ENCODE measurements at regions not wholly inside any gene's neighbourhood (a gene's known extent, or its start where the extent isn't known, plus 50 kb on each side); places are given as distances from the start of the nearest gene placed in this dataset.

DNA sequence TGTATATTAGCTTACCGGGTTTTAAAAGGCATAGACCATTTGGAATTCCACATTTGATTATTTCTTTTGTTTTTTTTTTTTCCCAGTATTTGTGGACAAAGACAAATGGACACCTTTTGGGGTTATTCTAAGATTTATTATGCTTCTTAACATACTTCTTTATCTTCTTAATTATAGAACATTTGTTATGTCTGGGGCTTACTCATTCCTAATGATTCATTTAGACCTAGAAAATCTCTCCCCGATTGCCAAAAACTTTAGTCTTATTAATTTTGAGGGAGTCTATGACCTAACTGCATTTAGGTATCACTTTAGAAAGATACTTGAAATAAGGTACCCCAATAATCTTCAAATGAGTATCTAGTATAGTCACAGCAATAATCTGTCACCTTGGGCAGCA, 170.7 kb upstream of the PREP start:
- no peak overlapping the region for H3K4me2 ChIP-seq
- WGBS (ENCODE audit: low lambda C conversion rate), result 17% methylated on average over 2 of the region's 2 CpGs
- no peak for DNase-seq

GRCh38 chr6:105573138-105573537, 170.3 kb upstream of the PREP start:
- Histone ChIP-seq H2AFZ (ENCODE audit: low read depth) (no peak overlapping the region), H3K9ac (no peak overlapping the region), H3K9me3 (no peaks in the 10 kb centered on the region), H3K4me2 (no peak overlapping the region), H3K36me3 (replicated peaks in 1 of 2; ENCODE audit: control insufficient read depth in 1 of 2, insufficient read depth in 2 of 2, low read length in 1 of 2) (no peaks in the 10 kb centered on the region), H3F3A (replicated peaks; ENCODE audit: insufficient read depth) (no peaks in the 10 kb centered on the region), H3K4me1 (ENCODE audit: control insufficient read depth in 1 of 2, insufficient read depth in 2 of 2, low read depth in 1 of 2, low read length in 1 of 2) (no peaks in the 10 kb centered on the region), H3K4me3 (ENCODE audit: low read depth in 2 of 2, low read length in 1 of 2) (no peak overlapping the region), H3K79me2 (ENCODE audit: insufficient read depth) (no peaks in the 10 kb centered on the region), H4K20me1 (ENCODE audit: insufficient read depth) (no peaks in the 10 kb centered on the region), H3K27ac (ENCODE audit: low read depth in 2 of 2, low read length in 1 of 2) (peak overlapping the region in 1 of 2 experiments; percentile 38; a peak in 1 of 4 replicates), H3K9me2 (no peaks in the 10 kb centered on the region), H3K27me3 (ENCODE audit: insufficient read depth) (no peaks in the 10 kb centered on the region)
- 45% methylated on average over 2 of the region's 2 CpGs for whole genome bisulfite sequencing (ENCODE audit: low lambda C conversion rate)
- ChIA-PET POLR2A (no interaction called here), CTCF (no interaction called here)
- TF ChIP-seq MEF2A (IDR thresholded peaks at IDR 0.05; ENCODE audit: borderline replicate concordance, low read depth) (no peak), TEAD4 (IDR thresholded peaks at IDR 0.05; ENCODE audit: borderline replicate concordance, insufficient read depth) (0 out of 2 replicates have a peak, but pooled peaks have one; percentile 11)
- DNase-seq, result no peak

More for the DNA sequence above, 170.7 kb upstream of the PREP start:
- H3K9me2 ChIP-seq, result no peaks in the 10 kb centered on the region
- peak overlapping the region in 1 of 2 experiments; percentile 38; a peak in 1 of 4 replicates for H3K27ac ChIP-seq (ENCODE audit: low read depth in 2 of 2, low read length in 1 of 2)
- no peaks in the 10 kb centered on the region for H3K4me1 ChIP-seq (ENCODE audit: control insufficient read depth in 1 of 2, insufficient read depth in 2 of 2, low read depth in 1 of 2, low read length in 1 of 2)
- no peaks in the 10 kb centered on the region for H3F3A ChIP-seq (replicated peaks; ENCODE audit: insufficient read depth)
- H2AFZ ChIP-seq (ENCODE audit: low read depth), result no peak overlapping the region
- CTCF ChIA-PET, result no interaction called here
- H3K4me3 ChIP-seq (ENCODE audit: low read depth in 2 of 2, low read length in 1 of 2), result no peak overlapping the region
- H3K27me3 ChIP-seq (ENCODE audit: insufficient read depth), result no peaks in the 10 kb centered on the region
- no peaks in the 10 kb centered on the region for H3K79me2 ChIP-seq (ENCODE audit: insufficient read depth)
- H3K9me3 ChIP-seq, result no peaks in the 10 kb centered on the region
- no peak for TF ChIP-seq SMC3 (IDR thresholded peaks at IDR 0.05; ENCODE audit: low read depth, low read length)
- no peak for TF ChIP-seq GATA2 (CRISPR knock-in tag; IDR thresholded peaks at IDR 0.05)
- TF ChIP-seq TEAD4 (IDR thresholded peaks at IDR 0.05; ENCODE audit: borderline replicate concordance, insufficient read depth), result 0 out of 2 replicates have a peak, but pooled peaks have one; percentile 0
- peak; percentile 10; the same call in 1 of the 2 replicates for TF ChIP-seq FOSL2 (IDR thresholded peaks at IDR 0.05; ENCODE audit: borderline replicate concordance, low read depth)
- no peak for TF ChIP-seq CTCF (IDR thresholded peaks at IDR 0.05)
- H3K36me3 ChIP-seq (replicated peaks in 1 of 2; ENCODE audit: control insufficient read depth in 1 of 2, insufficient read depth in 2 of 2, low read length in 1 of 2), result no peaks in the 10 kb centered on the region
- POLR2A ChIA-PET, result no interaction called here
- no peak overlapping the region for H3K9ac ChIP-seq
- no peaks in the 10 kb centered on the region for H4K20me1 ChIP-seq (ENCODE audit: insufficient read depth)

GRCh38 chr6:105570416-105570815, 167.5 kb upstream of the PREP start:
- Histone ChIP-seq H3K27me3 (ENCODE audit: insufficient read depth) (no peaks in the 10 kb centered on the region), H3K27ac (ENCODE audit: low read depth in 2 of 2, low read length in 1 of 2) (no peak overlapping the region), H3K79me2 (ENCODE audit: insufficient read depth) (no peaks in the 10 kb centered on the region), H2AFZ (ENCODE audit: low read depth) (no peak overlapping the region), H3K4me2 (no peak overlapping the region), H4K20me1 (ENCODE audit: insufficient read depth) (no peaks in the 10 kb centered on the region), H3K9me2 (no peaks in the 10 kb centered on the region), H3K4me1 (ENCODE audit: control insufficient read depth in 1 of 2, insufficient read depth in 2 of 2, low read depth in 1 of 2, low read length in 1 of 2) (peaks cover 0 to 5% of the 10 kb centered on the region in 2 experiments; a peak in 1 of 4 replicates), H3K36me3 (replicated peaks in 1 of 2; ENCODE audit: control insufficient read depth in 1 of 2, insufficient read depth in 2 of 2, low read length in 1 of 2) (no peaks in the 10 kb centered on the region), H3F3A (replicated peaks; ENCODE audit: insufficient read depth) (peaks cover 3% of the 10 kb centered on the region), H3K9me3 (no peaks in the 10 kb centered on the region), H3K4me3 (ENCODE audit: low read depth in 2 of 2, low read length in 1 of 2) (no peak overlapping the region), H3K9ac (no peak overlapping the region)
- POLR2A ChIA-PET, result no interaction called here
- 36% methylated on average over 3 of the region's 3 CpGs for WGBS (ENCODE audit: low lambda C conversion rate)
- TF ChIP-seq NFIC (IDR thresholded peaks at IDR 0.05; ENCODE audit: borderline replicate concordance), result no peak
- peak; percentile 48; the same call in 1 of the 2 replicates for TF ChIP-seq RXRA (IDR thresholded peaks at IDR 0.05; ENCODE audit: borderline replicate concordance, low read depth)
- TF ChIP-seq EZH2phosphoT487 (IDR thresholded peaks at IDR 0.05; ENCODE audit: borderline replicate concordance, low read depth), result no peak
- CTCF ChIA-PET, result interaction anchor here (0.9 kb wide), 1 partner anchor 10 kb away, joined by 3 read pairs; no protein-coding TSS in a partner anchor
- no peak for DNase-seq
